Endothelial cell of umbilical vein (primary cell): ENCODE measurements at regions not wholly inside any gene's neighbourhood (a gene's known extent, or its start where the extent isn't known, plus 50 kb on each side); places are given as distances from the start of the nearest gene placed in this dataset.

Experiments
- BruUV-seq: library from RNA; stranded (reverse); fragments of 400-500 nt; replicated peaks from 2 replicates; lab custom pipeline; 2021; lab: Mats Ljungman, UMichigan
- CTCF ChIA-PET: fragments of 300-600, 350-600 bp; sonication (Branson Sonifier 250); formaldehyde crosslinking; loops from one replicate; lab custom pipeline; 2021; ENCODE audit warnings: antibody characterized with exemption, inconsistent platforms; lab: Charles Lee
- POLR2A ChIA-PET: fragments of 300-600, 350-600 bp; sonication (Branson Sonifier 250); formaldehyde crosslinking; loops from one replicate; lab custom pipeline; 2021; ENCODE audit warnings: antibody characterized with exemption, inconsistent platforms; lab: Charles Lee
- DNase-seq: peaks from one replicate; pipeline ENCODE4 v3.0.0-alpha.2; 2011; ENCODE audit warnings: low read depth, low spot score
- FAIRE-seq: peaks from 2 replicates; lab custom pipeline; 2011; peaks lifted over from hg19 to GRCh38; lab: Jason Lieb, UNC
- H2AFZ ChIP-seq: 2 replicates; pipeline ENCODE4 v1.6.0; 2012; ENCODE audit warnings: low read depth, low read length, control low read depth, inconsistent platforms
- H3K27ac ChIP-seq: 2 replicates; pipeline ENCODE4 v1.5.1; 2011; ENCODE audit warnings: low read depth, mild to moderate bottlenecking, control low read depth, low read length, moderate library complexity; ENCODE audit not compliant: insufficient read depth
- H3K27me3 ChIP-seq, 2 experiments: 2 replicates each; pipeline versions ENCODE4 v1.6.0 to v1.6.1; 2011; ENCODE audit warnings: low read length in 2 of 2, mixed read lengths in 1 of 2; ENCODE audit not compliant: control insufficient read depth in 2 of 2, insufficient read depth in 2 of 2
- H3K36me3 ChIP-seq, 2 experiments: 2 replicates in 1 of 2; 3 replicates in 1 of 2; pipeline ENCODE4 v1.5.1; 2011; ENCODE audit warnings: low read length in 2 of 2, mild to moderate bottlenecking in 1 of 2, moderate library complexity in 1 of 2; ENCODE audit not compliant: control insufficient read depth in 2 of 2, insufficient read depth in 2 of 2; ENCODE audit errors: extremely low read depth in 1 of 2
- H3K4me1 ChIP-seq: 3 replicates; pipeline ENCODE4 v1.5.1; 2011; ENCODE audit warnings: mild to moderate bottlenecking, low read length; ENCODE audit not compliant: control insufficient read depth, insufficient read depth; ENCODE audit errors: extremely low read depth
- H3K4me2 ChIP-seq: 2 replicates; pipeline ENCODE4 v1.6.1; 2011; ENCODE audit warnings: low read length, control low read depth, mixed read lengths; ENCODE audit not compliant: insufficient read depth
- H3K4me3 ChIP-seq, 3 experiments: fragments of 200-600 bp in 1 of 3; sonication (generic), shearing (Covaris generic) in 1 of 3; replicated peaks in 1 of 3; 2 replicates each; pipeline ENCODE4 v1.5.1; 2011 to 2016; ENCODE audit warnings: control low read depth in 3 of 3, low read length in 3 of 3, mild to moderate bottlenecking in 2 of 3, inconsistent platforms in 1 of 3, low read depth in 1 of 3, moderate library complexity in 1 of 3; ENCODE audit not compliant: insufficient read depth in 1 of 3
- H3K79me2 ChIP-seq: 2 replicates; pipeline ENCODE4 v1.6.0; 2012; ENCODE audit warnings: low read length, inconsistent platforms; ENCODE audit not compliant: control insufficient read depth, insufficient read depth
- H3K9ac ChIP-seq: replicated peaks from 2 replicates; pipeline ENCODE3; 2011; ENCODE audit warnings: low read length, control low read depth; ENCODE audit not compliant: insufficient read depth; ENCODE audit errors: extremely low read depth
- H3K9me1 ChIP-seq: replicated peaks from 3 replicates; pipeline ENCODE4 v1.6.0; 2011; ENCODE audit warnings: mild to moderate bottlenecking, low read length; ENCODE audit not compliant: control insufficient read depth, insufficient read depth; ENCODE audit errors: extremely low read depth
- H3K9me3 ChIP-seq: replicated peaks from 2 replicates; pipeline ENCODE4 v1.5.1; 2012; ENCODE audit warnings: low read length, inconsistent platforms; ENCODE audit not compliant: control insufficient read depth, insufficient read depth
- H4K20me1 ChIP-seq: replicated peaks from 2 replicates; pipeline ENCODE3; 2011; ENCODE audit warnings: mild to moderate bottlenecking, low read length; ENCODE audit not compliant: control insufficient read depth, insufficient read depth; ENCODE audit errors: extremely low read depth
- EZH2 ChIP-seq: IDR thresholded peaks from 2 replicates; pipeline ENCODE4 v1.6.1; 2012; ENCODE audit warnings: borderline replicate concordance, low read depth, mild to moderate bottlenecking, moderate library complexity, low read length, inconsistent platforms; ENCODE audit not compliant: severe bottlenecking
- FOS ChIP-seq: IDR thresholded peaks from 2 replicates; pipeline ENCODE4 v1.6.1; 2011; ENCODE audit warnings: mild to moderate bottlenecking, low read length, moderate library complexity, borderline replicate concordance; ENCODE audit not compliant: insufficient read depth
- GATA2 ChIP-seq: IDR thresholded peaks from 2 replicates; pipeline ENCODE4 v1.7.0; 2011; ENCODE audit warnings: low read depth, mild to moderate bottlenecking, moderate library complexity, mixed read lengths, low read length; ENCODE audit not compliant: insufficient read length, insufficient read depth
- JUN ChIP-seq: IDR thresholded peaks from 2 replicates; pipeline ENCODE4 v1.6.1; 2011; ENCODE audit warnings: borderline replicate concordance, low read depth; ENCODE audit not compliant: insufficient read length, insufficient read depth
- MYC ChIP-seq: IDR thresholded peaks from one replicate; pipeline ENCODE4 v1.6.1; 2011; ENCODE audit warnings: mild to moderate bottlenecking, low read depth, low read length
- POLR2A ChIP-seq: IDR thresholded peaks from 2 replicates; pipeline ENCODE4 v1.6.1; 2012; ENCODE audit warnings: low read depth, mild to moderate bottlenecking, control low read depth, low read length
- POLR2AphosphoS5 ChIP-seq: IDR thresholded peaks from 2 replicates; pipeline ENCODE4 v1.6.1; 2012; ENCODE audit warnings: low read depth, mild to moderate bottlenecking, control low read depth, low read length, moderate library complexity; ENCODE audit not compliant: insufficient read depth
- dilution Hi-C: fragments of 300-500 bp; cut with MboI; formaldehyde crosslinking; loops from one replicate; pipeline ENCODE4 v1.15.0; 2019; ENCODE audit warnings: low sequenced_read_pairs; ENCODE audit not compliant: extremely low pct_ligation_motif_present
- intact Hi-C: fragments of 100-400 bp; cut with micrococcal nuclease; formaldehyde crosslinking; loops from one replicate; pipeline ENCODE4 v1.10.0; 2022
- TF ChIP-seq, protein P1 (sequence below), 2 donors: IDR thresholded peaks; 1 replicate in 1 of 2; 2 replicates in 1 of 2; pipeline ENCODE4 v1.5.1; 2011; ENCODE audit warnings: low read length in 2 of 2, mild to moderate bottlenecking in 2 of 2, moderate library complexity in 2 of 2, control low read depth in 1 of 2, inconsistent platforms in 1 of 2, low read depth in 1 of 2; ENCODE audit not compliant: insufficient read depth in 1 of 2; ENCODE audit errors: extremely low read depth in 1 of 2
- TF ChIP-seq, protein P2 (sequence below): IDR thresholded peaks from 2 replicates; pipeline ENCODE4 v1.6.1; 2011; ENCODE audit not compliant: insufficient read depth, insufficient read length

DNA sequence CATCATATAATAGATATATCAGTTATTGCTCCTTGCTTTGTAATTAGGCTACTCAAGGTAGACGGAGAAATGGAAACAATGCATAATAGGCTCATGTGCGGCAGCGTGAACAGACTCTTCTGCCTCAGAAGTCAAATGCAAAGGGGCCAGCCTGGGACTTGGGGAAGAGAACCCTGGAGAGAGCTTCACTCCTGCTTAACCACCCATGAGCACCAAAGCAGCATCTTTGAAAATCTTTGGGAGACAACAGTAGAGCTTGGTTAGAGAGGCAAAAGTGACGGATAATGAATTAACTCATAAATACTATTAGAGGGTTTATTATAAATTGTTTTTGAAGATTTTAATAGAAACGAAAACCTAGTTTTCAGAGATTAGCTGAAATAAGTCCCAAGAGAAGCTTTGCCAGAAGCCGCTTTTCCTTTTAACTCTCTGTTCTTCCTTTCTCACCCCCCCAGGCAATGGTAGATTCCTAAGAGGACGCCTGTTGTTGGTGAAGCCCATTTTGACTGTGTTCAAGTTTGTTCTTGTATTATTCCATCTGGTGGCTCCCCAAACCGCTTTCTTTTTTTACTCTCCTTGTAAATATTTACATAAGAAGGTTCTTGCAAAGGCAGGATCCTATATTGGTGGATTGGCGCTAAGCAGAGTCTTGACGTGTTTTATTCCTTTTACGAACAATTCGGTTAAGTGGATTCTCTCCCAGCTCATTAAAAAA is 196.0 kb upstream of the TPRG1 start:
- no peaks in the 10 kb centered on the region for H4K20me1 ChIP-seq
- H3K9ac ChIP-seq, result no peak overlapping the region
- H3K79me2 ChIP-seq, result no peaks in the 10 kb centered on the region
- no peak overlapping the region for H3K27ac ChIP-seq
- H3K4me1 ChIP-seq, result no peaks in the 10 kb centered on the region
- intact Hi-C loops, result loop anchor here (1.0 kb wide), 1 partner anchor 173 kb away; no protein-coding TSS in a partner anchor
- TF ChIP-seq POLR2A, result no peak
- no peak for TF ChIP-seq MYC
- TF ChIP-seq EZH2, result no peak
- DNase-seq (no peak), FAIRE-seq (no peak)
- peaks cover 10 to 21% of the 10 kb centered on the region in 2 experiments for H3K27me3 ChIP-seq
- dilution Hi-C loops, result no loop called here
- no peaks in the 10 kb centered on the region for H3K9me1 ChIP-seq
- H3K4me2 ChIP-seq, result no peak overlapping the region
- no peaks in the 10 kb centered on the region for H3K9me3 ChIP-seq
- BruUV-seq, result no TSS peak
- ChIA-PET CTCF (interaction anchor here (1.0 to 1.4 kb wide), 4 partner anchors 11 to 1235 kb away, joined by 3 to 4 read pairs (median 4); no protein-coding TSS in a partner anchor), POLR2A (interaction anchor here (0.6 kb wide), 1 partner anchor 1239 kb away, joined by 3 read pairs; no protein-coding TSS in a partner anchor)
- H2AFZ ChIP-seq, result no peak overlapping the region
- no peak overlapping the region for H3K4me3 ChIP-seq
- H3K36me3 ChIP-seq, result no peaks in the 10 kb centered on the region

DNA sequence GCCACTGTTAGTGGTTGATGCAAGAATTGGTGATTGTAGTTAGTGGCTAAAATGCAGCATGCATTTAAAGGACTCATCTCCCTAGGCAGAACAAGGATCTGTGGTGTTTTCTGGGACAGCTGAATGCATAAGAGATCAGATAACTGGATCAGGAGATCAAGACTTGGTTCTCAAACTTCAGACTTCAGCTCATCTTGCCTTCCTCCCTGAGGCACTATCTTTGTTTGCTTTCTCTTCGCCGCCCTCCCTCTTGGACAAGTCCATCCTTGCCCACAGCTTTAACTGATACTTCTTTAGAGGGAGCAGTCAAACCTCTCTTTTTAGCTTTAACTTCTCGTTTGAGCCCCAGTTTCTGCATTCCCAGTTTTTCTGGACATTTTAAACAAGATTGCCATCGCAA is 195.4 kb upstream of the TPRG1 start:
- Histone ChIP-seq H3K36me3 (no peaks in the 10 kb centered on the region), H3K4me1 (no peaks in the 10 kb centered on the region), H3K9me1 (no peaks in the 10 kb centered on the region), H3K27ac (no peak overlapping the region), H3K79me2 (no peaks in the 10 kb centered on the region), H3K4me2 (no peak overlapping the region), H3K9ac (no peak overlapping the region), H2AFZ (no peak overlapping the region), H4K20me1 (no peaks in the 10 kb centered on the region), H3K9me3 (no peaks in the 10 kb centered on the region), H3K4me3 (no peak overlapping the region), H3K27me3 (peaks cover 12 to 24% of the 10 kb centered on the region in 2 experiments)
- DNase-seq, result no peak
- ChIA-PET POLR2A (no interaction called here), CTCF (interaction anchor here (1.0 to 1.4 kb wide), 4 partner anchors 10 to 1236 kb away, joined by 3 to 4 read pairs (median 4); no protein-coding TSS in a partner anchor)
- no peak for FAIRE-seq
- no TSS peak for BruUV-seq
- dilution Hi-C loops, result no loop called here
- TF ChIP-seq EZH2, result no peak
- TF ChIP-seq GATA2, result no peak
- TF ChIP-seq POLR2AphosphoS5, result no peak
- TF ChIP-seq, protein P1, sequence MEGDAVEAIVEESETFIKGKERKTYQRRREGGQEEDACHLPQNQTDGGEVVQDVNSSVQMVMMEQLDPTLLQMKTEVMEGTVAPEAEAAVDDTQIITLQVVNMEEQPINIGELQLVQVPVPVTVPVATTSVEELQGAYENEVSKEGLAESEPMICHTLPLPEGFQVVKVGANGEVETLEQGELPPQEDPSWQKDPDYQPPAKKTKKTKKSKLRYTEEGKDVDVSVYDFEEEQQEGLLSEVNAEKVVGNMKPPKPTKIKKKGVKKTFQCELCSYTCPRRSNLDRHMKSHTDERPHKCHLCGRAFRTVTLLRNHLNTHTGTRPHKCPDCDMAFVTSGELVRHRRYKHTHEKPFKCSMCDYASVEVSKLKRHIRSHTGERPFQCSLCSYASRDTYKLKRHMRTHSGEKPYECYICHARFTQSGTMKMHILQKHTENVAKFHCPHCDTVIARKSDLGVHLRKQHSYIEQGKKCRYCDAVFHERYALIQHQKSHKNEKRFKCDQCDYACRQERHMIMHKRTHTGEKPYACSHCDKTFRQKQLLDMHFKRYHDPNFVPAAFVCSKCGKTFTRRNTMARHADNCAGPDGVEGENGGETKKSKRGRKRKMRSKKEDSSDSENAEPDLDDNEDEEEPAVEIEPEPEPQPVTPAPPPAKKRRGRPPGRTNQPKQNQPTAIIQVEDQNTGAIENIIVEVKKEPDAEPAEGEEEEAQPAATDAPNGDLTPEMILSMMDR (IDR thresholded peaks at IDR 0.05; ENCODE audit: extremely low read depth in 1 of 2, insufficient read depth in 1 of 2, low read depth in 1 of 2, low read length in 2 of 2), result no peak
- TF ChIP-seq JUN, result no peak
- TF ChIP-seq, protein P2, sequence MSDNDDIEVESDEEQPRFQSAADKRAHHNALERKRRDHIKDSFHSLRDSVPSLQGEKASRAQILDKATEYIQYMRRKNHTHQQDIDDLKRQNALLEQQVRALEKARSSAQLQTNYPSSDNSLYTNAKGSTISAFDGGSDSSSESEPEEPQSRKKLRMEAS, result no peak
- no peak for TF ChIP-seq MYC
- no peak for TF ChIP-seq POLR2A
- no peak for TF ChIP-seq FOS
- intact Hi-C loops, result loop anchor here (1.0 kb wide), 1 partner anchor 172 kb away; no protein-coding TSS in a partner anchor
